Activated T-cell treated with anti-CD3 and anti-CD28 coated beads, Interleukin-2, amount 50 U/mL, for 4 hours (primary cell): ENCODE measurements at regions not wholly inside any gene's neighbourhood (a gene's known extent, or its start where the extent isn't known, plus 50 kb on each side); places are given as distances from the start of the nearest gene placed in this dataset.
"Not testable (repeated sequence)": the region's sequence is repeated elsewhere in the genome, so short reads cannot be mapped to it uniquely, and the experiment has no call there.

ENCODE experiments used
- ATAC-seq, 2 donors: fragments of 200-7000 bp; cut with Tn5 transposase; one replicate each; pipeline ENCODE4 v1.10.0; 2021
- DNase-seq: peaks from one replicate; pipeline ENCODE4 v3.0.0-alpha.2; 2020
- H3K27me3 Mint-ChIP-seq: one replicate; pipeline ENCODE4 v1.8.0; 2021; ENCODE audit warnings: low read depth, mixed read lengths
- H3K36me3 Mint-ChIP-seq: one replicate; pipeline ENCODE4 v1.8.0; 2022; ENCODE audit warnings: mixed read lengths; ENCODE audit not compliant: insufficient read depth
- H3K4me1 Mint-ChIP-seq: one replicate; pipeline ENCODE4 v1.8.0; 2021; ENCODE audit warnings: low read depth, mixed read lengths
- H3K4me3 Mint-ChIP-seq: one replicate; pipeline ENCODE4 v1.8.0; 2021; ENCODE audit warnings: mild to moderate bottlenecking, moderate library complexity, mixed read lengths
- H3K9me3 Mint-ChIP-seq: one replicate; pipeline ENCODE4 v1.8.0; 2021; ENCODE audit warnings: mixed read lengths

DNA sequence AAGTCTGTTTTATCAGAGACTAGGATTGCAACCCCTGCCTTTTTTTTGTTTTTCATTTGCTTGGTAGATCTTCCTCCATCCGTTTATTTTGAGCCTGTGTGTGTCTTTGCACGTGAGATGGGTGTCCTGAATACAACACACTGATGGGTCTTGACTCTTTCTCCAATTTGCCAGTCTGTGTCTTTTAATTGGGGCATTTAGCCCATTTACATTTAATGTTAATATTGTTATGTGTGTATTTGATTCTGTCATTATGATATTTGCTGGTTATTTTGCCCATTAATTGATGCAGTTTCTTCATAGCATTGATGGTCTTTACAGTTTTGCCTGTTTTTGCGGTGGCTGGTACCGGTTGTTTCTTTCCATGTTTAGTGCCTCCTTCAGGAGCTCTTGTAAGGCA is 116.0 kb upstream of the PALM2AKAP2 start:
- not testable (repeated sequence) for DNase-seq, H3K27me3 Mint-ChIP-seq, H3K4me3 Mint-ChIP-seq, ATAC-seq, H3K4me1 Mint-ChIP-seq, H3K36me3 Mint-ChIP-seq
- peaks cover 15% of the 10 kb centered on the region for H3K9me3 Mint-ChIP-seq

DNA sequence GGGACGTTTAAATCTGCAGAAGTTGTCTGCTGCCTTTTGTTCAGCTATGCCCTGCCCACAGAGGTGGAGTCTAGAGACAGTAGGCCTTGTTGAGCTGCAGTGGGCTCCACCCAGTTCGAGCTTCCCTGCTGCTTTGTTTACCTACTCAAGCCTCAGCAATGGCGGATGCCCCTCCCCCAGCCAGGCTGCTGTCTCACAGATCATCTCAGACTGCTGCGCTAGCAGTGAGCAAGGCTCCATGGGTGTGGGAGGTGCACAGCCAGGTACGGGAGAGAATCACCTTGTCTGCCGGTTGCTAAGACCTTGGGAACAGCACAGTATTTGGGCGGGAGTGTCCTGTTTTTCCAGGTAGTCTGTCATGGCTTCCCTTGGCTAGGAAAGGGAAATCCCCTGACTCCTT is 114.3 kb upstream of the PALM2AKAP2 start:
- H3K9me3 Mint-ChIP-seq: peaks cover 15% of the 10 kb centered on the region
- H3K4me1 Mint-ChIP-seq, ATAC-seq, H3K36me3 Mint-ChIP-seq, H3K4me3 Mint-ChIP-seq, DNase-seq, H3K27me3 Mint-ChIP-seq: not testable (repeated sequence)

DNA sequence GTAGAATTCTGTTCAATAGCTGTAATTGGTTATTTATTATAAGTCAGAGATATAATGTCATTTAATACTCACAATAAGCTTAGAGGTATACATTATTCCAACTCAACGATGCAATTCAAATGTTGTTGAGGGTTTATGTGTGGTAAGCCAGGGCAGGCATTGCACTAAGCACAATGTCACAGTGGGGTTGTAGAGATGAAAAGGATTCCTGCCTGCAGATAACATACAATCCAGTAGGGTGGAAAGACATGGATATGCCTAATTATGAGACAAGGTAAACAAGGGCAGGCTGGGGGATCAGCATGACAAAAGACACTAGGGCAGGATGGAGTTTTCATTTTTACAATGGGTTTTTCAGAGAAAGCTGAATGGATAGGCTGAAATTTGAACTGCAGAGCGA is 98.7 kb upstream of the PALM2AKAP2 start:
- no peak for DNase-seq
- H3K4me3 Mint-ChIP-seq: no peak overlapping the region
- no peaks in the 10 kb centered on the region for H3K9me3 Mint-ChIP-seq
- peaks cover 2% of the 10 kb centered on the region for H3K27me3 Mint-ChIP-seq
- no peaks in the 10 kb centered on the region for H3K4me1 Mint-ChIP-seq
- H3K36me3 Mint-ChIP-seq: no peaks in the 10 kb centered on the region
- ATAC-seq: no peak

DNA sequence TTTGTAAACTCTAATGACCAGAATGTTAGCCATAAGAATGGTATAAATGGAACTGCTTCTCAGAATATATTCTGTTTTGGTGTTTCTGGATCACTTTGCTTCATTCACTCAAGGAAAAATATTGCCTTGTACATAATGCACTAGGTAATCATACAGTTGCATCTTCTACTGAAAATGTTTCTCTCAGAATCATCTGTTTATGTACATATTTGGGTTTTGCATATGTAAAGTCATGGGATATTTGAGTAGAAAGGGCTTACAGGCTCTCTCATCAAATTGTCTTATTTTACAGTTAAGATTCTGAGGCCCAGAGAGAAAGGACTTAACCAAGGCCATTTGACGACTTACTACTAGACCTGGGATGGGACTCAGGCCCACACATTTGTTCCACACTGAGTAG is 97.8 kb upstream of the PALM2AKAP2 start:
- Mint-ChIP-seq H3K4me3 (no peak overlapping the region), H3K36me3 (no peaks in the 10 kb centered on the region), H3K4me1 (no peaks in the 10 kb centered on the region), H3K9me3 (peaks cover 4% of the 10 kb centered on the region), H3K27me3 (peaks cover 2% of the 10 kb centered on the region)
- ATAC-seq (no peak), DNase-seq (no peak)

DNA sequence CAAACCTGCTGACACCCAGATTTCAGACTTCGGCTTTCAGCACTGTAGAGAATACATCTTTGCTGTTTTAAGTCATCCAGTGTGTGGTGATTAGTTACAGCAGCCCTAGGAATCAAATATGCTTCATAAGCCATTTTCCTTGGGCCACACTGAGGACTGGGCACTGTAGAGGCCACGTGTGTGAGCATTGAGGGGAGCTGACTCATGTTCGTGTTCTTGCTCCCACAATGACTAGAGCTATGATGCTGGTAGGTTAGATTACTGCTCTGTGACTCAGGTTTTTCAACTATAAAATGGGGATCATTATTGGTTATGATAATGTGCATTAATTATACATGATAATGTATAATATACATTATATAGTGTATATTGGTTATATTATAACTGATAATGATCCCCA is 96.5 kb upstream of the PALM2AKAP2 start:
- no peak for ATAC-seq
- peaks cover 2% of the 10 kb centered on the region for H3K27me3 Mint-ChIP-seq
- no peaks in the 10 kb centered on the region for H3K36me3 Mint-ChIP-seq
- H3K4me3 Mint-ChIP-seq: no peak overlapping the region
- H3K4me1 Mint-ChIP-seq: no peaks in the 10 kb centered on the region
- DNase-seq: no peak
- peaks cover 4% of the 10 kb centered on the region for H3K9me3 Mint-ChIP-seq

DNA sequence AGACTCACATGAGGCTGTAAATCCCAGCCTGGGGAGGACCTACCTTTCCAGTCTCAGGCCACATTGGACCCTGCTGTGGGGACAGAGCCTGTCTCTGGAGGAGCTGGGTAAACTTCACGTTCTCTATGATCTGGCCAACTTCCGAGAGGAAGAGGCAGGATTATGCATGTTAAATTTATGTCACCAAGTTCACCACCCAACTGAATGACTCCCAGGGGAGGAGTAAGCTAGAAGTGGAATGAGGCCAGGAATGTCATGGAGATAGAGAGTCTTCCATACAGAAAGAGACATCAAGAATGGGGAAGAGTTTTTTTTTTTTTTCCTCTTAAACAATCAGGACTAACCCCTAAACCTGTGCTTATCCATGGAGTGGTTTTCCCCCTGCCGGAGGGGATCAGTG is 90.3 kb upstream of the PALM2AKAP2 start:
- Mint-ChIP-seq H3K4me3 (no peak overlapping the region), H3K27me3 (no peaks in the 10 kb centered on the region), H3K4me1 (no peaks in the 10 kb centered on the region), H3K9me3 (peaks cover 4% of the 10 kb centered on the region), H3K36me3 (no peaks in the 10 kb centered on the region)
- ATAC-seq: no peak
- DNase-seq: no peak

DNA sequence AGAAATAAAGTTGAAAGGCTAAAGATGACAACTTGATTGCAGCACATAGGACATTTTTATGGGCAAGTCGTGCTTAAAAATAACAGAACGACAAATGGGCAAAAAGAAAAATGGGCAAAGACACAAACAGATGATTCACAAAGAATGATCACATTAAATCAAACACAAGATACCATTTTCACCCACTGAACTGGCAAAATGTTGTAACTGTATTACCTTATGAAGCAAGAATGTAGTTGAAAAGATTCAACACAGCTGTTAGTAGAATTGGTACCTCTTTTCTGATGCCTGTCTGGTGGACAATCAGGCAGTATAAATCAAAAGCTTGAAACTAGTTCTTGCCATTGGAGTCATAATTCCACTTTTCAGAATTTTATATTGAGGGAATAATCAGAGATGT is 81.0 kb upstream of the PALM2AKAP2 start:
- H3K36me3 Mint-ChIP-seq: no peaks in the 10 kb centered on the region
- no peaks in the 10 kb centered on the region for H3K4me1 Mint-ChIP-seq
- no peak overlapping the region for H3K4me3 Mint-ChIP-seq
- H3K27me3 Mint-ChIP-seq: peaks cover 7% of the 10 kb centered on the region
- no peak for DNase-seq
- H3K9me3 Mint-ChIP-seq: no peaks in the 10 kb centered on the region
- ATAC-seq: no peak

DNA sequence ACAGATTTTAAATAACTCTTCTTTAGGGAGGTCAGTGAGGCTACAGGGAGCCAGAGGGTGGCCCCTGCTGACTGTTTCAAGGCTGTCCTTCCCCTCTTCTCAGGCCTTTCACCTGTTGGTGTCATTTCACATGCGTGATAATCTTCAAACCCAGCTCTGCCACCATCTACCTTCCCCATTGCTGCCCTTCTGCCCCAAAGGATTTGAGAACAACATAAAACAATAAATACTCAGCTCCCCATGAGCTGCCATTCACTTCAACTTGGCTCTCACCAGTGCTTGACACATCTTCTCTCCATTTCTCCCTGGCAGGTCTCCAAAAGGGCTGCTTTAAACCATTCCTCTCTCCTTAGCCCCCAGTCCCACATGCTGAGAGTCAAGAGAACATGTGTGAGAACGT is 75.5 kb upstream of the PALM2AKAP2 start:
- H3K9me3 Mint-ChIP-seq: no peaks in the 10 kb centered on the region
- no peak overlapping the region for H3K4me3 Mint-ChIP-seq
- DNase-seq (no peak), ATAC-seq (no peak)
- peaks cover 2% of the 10 kb centered on the region for H3K27me3 Mint-ChIP-seq
- no peaks in the 10 kb centered on the region for H3K36me3 Mint-ChIP-seq
- H3K4me1 Mint-ChIP-seq: no peaks in the 10 kb centered on the region

DNA sequence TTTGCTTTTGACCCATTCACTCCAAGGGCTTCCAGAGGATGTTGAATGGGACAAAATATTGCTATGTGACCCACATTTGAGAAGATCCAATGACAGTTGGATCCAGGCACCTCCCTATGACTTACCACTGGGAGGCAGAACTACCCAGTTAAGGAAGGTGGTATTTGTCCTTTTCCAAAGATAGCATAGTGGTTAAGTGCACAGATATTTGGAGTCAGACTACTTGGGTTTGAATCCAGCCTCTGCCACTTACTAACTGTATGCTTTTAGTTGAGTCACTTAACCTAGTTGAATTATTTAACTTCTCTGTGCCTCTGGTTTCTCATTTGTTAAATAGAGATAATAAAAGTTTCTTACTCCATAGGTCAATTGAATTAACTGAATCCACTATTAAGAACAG is 74.5 kb upstream of the PALM2AKAP2 start:
- no peaks in the 10 kb centered on the region for H3K36me3 Mint-ChIP-seq
- no peak for ATAC-seq
- no peak for DNase-seq
- H3K4me1 Mint-ChIP-seq: no peaks in the 10 kb centered on the region
- no peaks in the 10 kb centered on the region for H3K27me3 Mint-ChIP-seq
- no peak overlapping the region for H3K4me3 Mint-ChIP-seq
- no peaks in the 10 kb centered on the region for H3K9me3 Mint-ChIP-seq

DNA sequence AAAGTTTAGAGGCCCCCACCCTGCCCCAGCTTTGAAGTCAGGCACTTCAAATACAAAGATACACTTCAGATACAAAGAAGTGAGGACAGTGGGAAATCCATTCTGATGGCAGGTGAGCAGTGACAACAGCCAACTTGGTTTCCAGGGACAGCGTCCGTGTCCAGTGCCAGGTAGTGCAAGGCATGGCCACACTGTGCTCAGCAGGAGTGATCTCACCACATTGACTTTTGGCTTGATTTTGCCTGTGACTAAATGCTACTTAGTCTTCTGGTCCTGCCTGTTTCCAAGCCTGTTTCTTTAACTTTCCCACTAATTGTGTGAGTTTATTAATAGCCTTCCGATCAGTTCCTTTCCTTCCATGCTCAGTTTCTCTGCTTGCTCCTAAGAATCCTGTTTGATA is 72.6 kb upstream of the PALM2AKAP2 start:
- no peak for DNase-seq
- ATAC-seq: no peak
- Mint-ChIP-seq H3K4me3 (no peak overlapping the region), H3K9me3 (no peaks in the 10 kb centered on the region), H3K36me3 (no peaks in the 10 kb centered on the region), H3K4me1 (no peaks in the 10 kb centered on the region), H3K27me3 (no peaks in the 10 kb centered on the region)

DNA sequence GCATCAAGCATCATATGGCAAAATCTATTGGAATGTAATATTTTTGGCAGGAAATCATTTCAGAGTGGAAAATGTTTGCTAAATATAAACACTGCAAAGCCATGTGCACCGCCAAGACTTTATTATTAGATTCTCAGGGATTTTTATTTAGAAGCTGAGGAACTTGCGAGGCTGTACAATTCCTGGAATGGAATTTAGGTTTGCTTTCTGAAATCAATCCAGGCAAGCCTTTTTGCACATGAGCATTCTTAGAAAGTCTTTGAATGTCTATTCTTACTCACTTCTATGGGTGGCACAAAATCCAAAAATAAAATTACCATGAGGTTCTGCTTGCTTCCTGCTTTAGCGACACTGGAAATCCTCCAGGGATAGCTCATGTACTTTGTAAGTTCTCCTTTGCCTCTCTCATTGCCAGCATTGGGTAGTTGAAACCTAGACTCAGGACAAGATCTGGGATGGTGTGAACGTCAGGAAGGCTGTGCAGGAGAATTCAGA is 71.5 kb upstream of the PALM2AKAP2 start:
- Mint-ChIP-seq H3K36me3 (no peaks in the 10 kb centered on the region), H3K4me3 (no peak overlapping the region), H3K4me1 (no peaks in the 10 kb centered on the region), H3K27me3 (no peaks in the 10 kb centered on the region), H3K9me3 (no peaks in the 10 kb centered on the region)
- ATAC-seq: no peak
- no peak for DNase-seq

DNA sequence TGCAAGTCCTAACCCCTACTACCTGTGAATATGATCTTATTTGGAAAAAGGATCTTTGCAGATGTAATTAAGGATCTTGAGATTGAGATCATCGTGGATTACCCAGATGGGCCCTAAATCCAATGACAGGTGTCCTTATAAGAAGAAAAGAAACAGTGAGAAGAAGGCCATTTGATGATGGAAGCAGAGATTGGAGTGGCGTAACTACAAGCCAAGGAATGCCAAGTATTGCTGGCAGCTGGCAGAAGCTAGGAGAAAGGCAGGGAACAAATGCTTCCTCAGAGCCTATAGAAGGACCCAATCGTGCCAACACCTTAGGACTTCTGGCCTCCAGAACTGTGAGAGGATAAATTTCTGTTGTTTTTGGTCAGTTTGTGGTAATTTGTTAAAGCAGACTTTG is 70.1 kb upstream of the PALM2AKAP2 start:
- no peaks in the 10 kb centered on the region for H3K4me1 Mint-ChIP-seq
- H3K9me3 Mint-ChIP-seq: no peaks in the 10 kb centered on the region
- H3K4me3 Mint-ChIP-seq: no peak overlapping the region
- ATAC-seq (no peak), DNase-seq (no peak)
- H3K36me3 Mint-ChIP-seq: no peaks in the 10 kb centered on the region
- H3K27me3 Mint-ChIP-seq: no peaks in the 10 kb centered on the region

DNA sequence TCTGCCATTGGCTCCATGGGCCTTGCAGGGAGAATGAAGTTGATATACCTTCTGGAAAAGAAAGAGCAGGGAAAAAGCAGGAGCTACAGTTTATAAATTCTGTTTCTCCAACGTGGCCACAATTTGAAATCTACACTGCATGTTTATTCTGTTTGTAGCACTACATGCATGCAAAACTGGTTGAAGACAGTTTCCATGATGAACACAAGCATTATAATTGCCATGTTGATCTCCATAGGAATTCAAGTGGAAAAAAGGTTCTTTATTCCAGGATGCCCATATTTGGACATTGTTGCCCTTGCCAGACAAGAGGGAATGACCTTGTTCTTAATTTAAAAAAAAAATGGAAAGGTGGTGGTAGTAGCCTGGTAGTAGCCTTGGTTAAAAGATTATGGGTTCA is 69.2 kb upstream of the PALM2AKAP2 start:
- ATAC-seq: no peak
- DNase-seq: no peak
- no peaks in the 10 kb centered on the region for H3K9me3 Mint-ChIP-seq

DNA sequence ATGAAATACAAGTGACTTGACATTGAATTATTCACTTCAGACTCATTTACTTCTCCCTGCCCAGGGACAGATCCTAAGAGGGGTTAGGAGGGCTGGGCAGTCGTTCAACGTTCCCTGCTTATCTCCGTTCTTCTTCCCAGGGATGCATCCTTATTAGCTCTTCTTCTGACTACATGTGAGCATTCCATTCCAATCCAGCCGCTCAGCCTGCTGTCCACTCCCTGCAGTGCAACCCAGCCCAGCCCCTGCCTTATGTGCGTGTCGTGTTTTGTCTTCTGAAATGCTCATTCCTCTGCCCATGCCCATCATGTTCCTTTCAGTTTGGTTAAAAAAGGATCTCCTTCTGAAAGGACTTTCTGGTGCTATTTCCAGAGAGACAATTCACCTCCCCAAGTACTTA is 64.7 kb upstream of the PALM2AKAP2 start:
- ATAC-seq: no peak
- Mint-ChIP-seq H3K27me3 (no peaks in the 10 kb centered on the region), H3K4me3 (no peak overlapping the region), H3K36me3 (no peaks in the 10 kb centered on the region), H3K9me3 (no peaks in the 10 kb centered on the region), H3K4me1 (no peaks in the 10 kb centered on the region)
- DNase-seq: no peak

More for the DNA sequence above, 69.2 kb upstream of the PALM2AKAP2 start:
- Mint-ChIP-seq H3K4me1 (no peaks in the 10 kb centered on the region), H3K27me3 (no peaks in the 10 kb centered on the region), H3K4me3 (no peak overlapping the region), H3K36me3 (no peaks in the 10 kb centered on the region)

DNA sequence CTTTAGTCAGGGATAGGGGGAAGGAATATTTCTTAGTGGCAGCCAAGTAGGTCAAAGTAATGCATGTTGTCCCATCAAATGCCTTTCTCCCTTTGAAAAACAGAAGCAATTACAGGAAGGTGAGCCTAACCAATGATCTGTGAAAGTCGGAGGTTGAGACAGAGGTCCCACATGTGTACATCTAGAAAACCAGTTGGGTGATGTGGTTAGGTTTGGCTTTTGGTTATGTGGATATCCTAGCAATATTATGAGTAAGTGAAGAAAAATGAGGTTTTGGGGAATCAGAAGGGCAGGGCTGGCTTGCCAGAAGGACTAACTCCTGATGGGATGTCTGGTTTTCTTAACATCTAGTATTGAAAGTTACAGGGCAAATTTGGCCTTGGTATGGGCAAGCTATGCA is 63.4 kb upstream of the PALM2AKAP2 start:
- DNase-seq (no peak), ATAC-seq (no peak)
- Mint-ChIP-seq H3K27me3 (no peaks in the 10 kb centered on the region), H3K4me3 (no peak overlapping the region), H3K4me1 (no peaks in the 10 kb centered on the region), H3K9me3 (no peaks in the 10 kb centered on the region), H3K36me3 (no peaks in the 10 kb centered on the region)

DNA sequence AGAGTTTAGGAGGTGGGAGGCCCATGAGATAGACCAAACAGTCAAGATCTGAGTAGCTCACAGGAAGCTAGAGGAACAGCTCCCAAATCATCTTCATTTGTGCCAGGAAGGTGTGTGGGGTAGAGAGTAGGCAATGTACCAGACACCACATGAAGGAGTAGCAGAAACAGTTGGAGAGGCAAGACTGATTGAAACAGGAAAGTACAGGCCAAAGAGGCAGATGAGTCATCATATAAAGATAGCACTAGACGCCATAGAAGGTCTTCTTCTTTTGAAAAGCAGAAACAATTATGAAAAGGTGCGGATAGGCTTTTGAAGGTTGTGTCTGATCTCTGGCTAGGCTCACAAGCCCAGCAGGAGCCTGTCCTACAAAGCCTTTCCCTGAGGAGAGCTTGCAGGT is 62.7 kb upstream of the PALM2AKAP2 start:
- no peak overlapping the region for H3K4me3 Mint-ChIP-seq
- no peaks in the 10 kb centered on the region for H3K4me1 Mint-ChIP-seq
- ATAC-seq (no peak), DNase-seq (no peak)
- H3K27me3 Mint-ChIP-seq: peaks cover 2% of the 10 kb centered on the region
- no peaks in the 10 kb centered on the region for H3K36me3 Mint-ChIP-seq
- no peaks in the 10 kb centered on the region for H3K9me3 Mint-ChIP-seq
